BE2C (cell line): ENCODE measurements at regions not wholly inside any gene's neighbourhood (a gene's known extent, or its start where the extent isn't known, plus 50 kb on each side); places are given as distances from the start of the nearest gene placed in this dataset.

Experiments
- DNase-seq: peaks from one replicate; pipeline ENCODE4 v3.0.0-alpha.2; 2020
- H3K27me3 ChIP-seq: fragments of 250-450 bp; sonication (Bioruptor Pico); 2 replicates; pipeline ENCODE4 v1.5.1; 2020; ENCODE audit warnings: mild to moderate bottlenecking
- H3K36me3 ChIP-seq: fragments of 250-450 bp; sonication (Bioruptor Pico); 2 replicates; pipeline ENCODE4 v1.5.1; 2020; ENCODE audit warnings: mild to moderate bottlenecking
- H3K4me1 ChIP-seq: fragments of 250-450 bp; sonication (Bioruptor Pico); 2 replicates; pipeline ENCODE4 v1.5.1; 2020
- H3K4me3 ChIP-seq: 2 replicates; pipeline ENCODE4 v1.5.1; 2011; ENCODE audit warnings: low read depth, low read length
- H3K9me3 ChIP-seq: fragments of 250-450 bp; sonication (Bioruptor Pico); 2 replicates; pipeline ENCODE4 v1.5.1; 2020
- TF ChIP-seq, protein P1 (sequence below): IDR thresholded peaks from 2 replicates; pipeline ENCODE4 v1.5.1; 2012; ENCODE audit warnings: mild to moderate bottlenecking, low read depth, low read length

DNA sequence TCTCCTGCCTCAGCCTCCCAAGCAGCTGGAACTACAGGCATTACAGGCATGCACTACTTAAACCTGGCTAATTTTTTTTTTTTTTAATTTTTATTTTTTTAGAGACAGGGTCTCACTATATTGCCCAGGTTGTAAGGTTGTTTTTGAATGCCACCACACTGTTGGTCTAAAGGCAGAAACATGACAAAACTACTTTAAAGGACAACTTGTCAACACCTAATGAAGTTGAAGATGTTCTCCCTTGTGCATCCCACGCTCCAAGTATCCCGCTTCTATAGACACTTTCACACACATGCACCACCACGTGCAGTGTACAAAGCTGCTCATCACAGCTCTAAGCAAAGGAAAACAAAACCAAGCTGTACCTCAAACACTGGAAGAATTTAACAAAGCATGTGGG is 226.4 kb downstream of the FGFR2 start:
- Histone ChIP-seq H3K4me3 (no peak overlapping the region), H3K36me3 (no peaks in the 10 kb centered on the region; the same call in 1 of the 2 replicates), H3K9me3 (no peaks in the 10 kb centered on the region), H3K4me1 (no peaks in the 10 kb centered on the region), H3K27me3 (no peaks in the 10 kb centered on the region)
- TF ChIP-seq, protein P1, sequence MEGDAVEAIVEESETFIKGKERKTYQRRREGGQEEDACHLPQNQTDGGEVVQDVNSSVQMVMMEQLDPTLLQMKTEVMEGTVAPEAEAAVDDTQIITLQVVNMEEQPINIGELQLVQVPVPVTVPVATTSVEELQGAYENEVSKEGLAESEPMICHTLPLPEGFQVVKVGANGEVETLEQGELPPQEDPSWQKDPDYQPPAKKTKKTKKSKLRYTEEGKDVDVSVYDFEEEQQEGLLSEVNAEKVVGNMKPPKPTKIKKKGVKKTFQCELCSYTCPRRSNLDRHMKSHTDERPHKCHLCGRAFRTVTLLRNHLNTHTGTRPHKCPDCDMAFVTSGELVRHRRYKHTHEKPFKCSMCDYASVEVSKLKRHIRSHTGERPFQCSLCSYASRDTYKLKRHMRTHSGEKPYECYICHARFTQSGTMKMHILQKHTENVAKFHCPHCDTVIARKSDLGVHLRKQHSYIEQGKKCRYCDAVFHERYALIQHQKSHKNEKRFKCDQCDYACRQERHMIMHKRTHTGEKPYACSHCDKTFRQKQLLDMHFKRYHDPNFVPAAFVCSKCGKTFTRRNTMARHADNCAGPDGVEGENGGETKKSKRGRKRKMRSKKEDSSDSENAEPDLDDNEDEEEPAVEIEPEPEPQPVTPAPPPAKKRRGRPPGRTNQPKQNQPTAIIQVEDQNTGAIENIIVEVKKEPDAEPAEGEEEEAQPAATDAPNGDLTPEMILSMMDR: no peak
- DNase-seq: no peak

DNA sequence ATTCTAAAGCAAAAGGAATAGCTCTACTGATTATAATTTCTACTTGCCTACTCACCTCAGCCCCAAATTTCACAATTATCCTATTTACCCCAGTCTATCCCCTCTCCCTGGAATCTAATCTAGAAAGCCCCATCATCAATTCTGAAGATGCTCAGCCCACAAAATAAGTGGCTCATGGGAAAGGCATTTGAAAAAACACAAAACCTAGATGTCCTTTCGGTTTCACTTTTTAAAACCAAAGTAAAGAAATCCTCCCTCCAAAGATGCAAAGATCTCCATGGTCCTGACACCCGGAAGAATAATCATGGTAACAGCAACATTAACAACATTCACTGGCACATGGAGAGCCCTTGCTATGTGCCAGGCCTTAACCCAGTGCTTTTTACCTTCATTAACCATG is 224.8 kb downstream of the FGFR2 start:
- H3K9me3 ChIP-seq: no peaks in the 10 kb centered on the region
- no peak overlapping the region for H3K4me3 ChIP-seq
- H3K27me3 ChIP-seq: no peaks in the 10 kb centered on the region
- H3K4me1 ChIP-seq: peaks cover 1% of the 10 kb centered on the region; the same call in 1 of the 2 replicates
- TF ChIP-seq, protein P1: no peak
- no peak for DNase-seq
- H3K36me3 ChIP-seq: no peaks in the 10 kb centered on the region; the same call in 1 of the 2 replicates

DNA sequence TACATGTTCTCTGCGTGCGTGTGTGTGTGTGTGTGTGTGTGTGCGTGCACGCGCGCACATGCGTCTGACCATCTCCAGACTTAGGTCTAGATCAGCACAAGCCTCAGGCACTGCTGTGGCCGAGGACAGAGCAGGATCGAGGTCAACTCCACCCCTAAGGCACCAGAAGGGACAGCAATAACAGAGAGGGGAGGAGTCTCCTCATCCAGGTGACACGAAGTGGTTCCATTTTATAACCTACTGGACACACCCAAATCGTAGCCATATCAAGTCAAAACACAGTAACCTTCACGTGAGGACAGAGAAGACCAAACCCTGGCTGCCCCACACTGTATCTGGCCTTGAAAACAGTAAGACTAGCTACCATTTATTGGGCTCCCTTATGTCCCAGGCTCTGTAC is 224.1 kb downstream of the FGFR2 start:
- DNase-seq: no peak
- Histone ChIP-seq H3K4me1 (peaks cover 8% of the 10 kb centered on the region; the same call in 1 of the 2 replicates), H3K27me3 (no peaks in the 10 kb centered on the region), H3K4me3 (no peak overlapping the region), H3K9me3 (no peaks in the 10 kb centered on the region), H3K36me3 (no peaks in the 10 kb centered on the region; the same call in 1 of the 2 replicates)
- TF ChIP-seq, protein P1: no peak

DNA sequence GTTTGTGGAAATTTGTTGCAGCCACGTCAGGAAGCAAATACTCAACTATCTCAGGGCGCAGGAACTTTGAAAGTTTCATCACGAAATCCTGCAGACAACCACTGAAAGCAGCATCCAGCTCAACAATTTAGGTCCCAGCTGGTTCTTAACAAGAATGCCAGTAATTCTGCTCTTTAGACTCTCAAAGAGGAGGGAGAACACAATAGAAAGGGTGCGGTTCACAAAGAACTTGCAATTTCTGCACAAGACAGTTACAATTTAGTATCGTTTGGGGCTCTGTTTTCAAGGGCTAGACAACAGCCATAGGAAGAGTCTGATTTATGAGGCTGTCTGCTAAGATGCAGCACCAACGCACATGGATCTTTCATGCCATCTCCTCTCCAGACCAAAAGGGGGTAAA is 223.1 kb downstream of the FGFR2 start:
- TF ChIP-seq, protein P1: no peak
- no peak for DNase-seq

DNA sequence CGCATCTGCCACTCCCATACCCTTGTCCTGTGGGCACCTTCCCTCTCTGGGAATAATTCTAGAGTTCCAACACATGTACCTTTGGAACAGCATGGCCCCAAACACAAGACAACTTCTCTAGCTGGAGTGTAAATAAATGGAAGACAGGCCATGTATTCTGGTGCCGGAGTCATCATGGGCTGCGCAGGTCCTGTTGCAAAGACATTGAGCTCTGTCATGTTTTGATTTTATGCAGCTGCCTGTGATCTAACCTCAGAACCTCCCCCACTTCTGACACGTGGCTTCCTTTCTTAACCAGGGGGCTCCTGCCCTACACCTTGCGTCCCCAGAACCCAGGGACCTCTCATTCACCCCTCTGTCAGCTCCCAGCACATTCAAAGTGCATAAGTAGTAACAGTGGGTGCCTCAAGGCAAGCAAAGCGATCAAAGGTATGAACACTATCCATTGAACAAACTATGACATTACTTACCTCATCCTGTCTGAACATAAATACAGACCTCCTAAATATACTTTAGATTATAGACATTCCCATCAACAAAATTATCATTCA is 219.9 kb downstream of the FGFR2 start:
- H3K27me3 ChIP-seq: no peaks in the 10 kb centered on the region
- TF ChIP-seq, protein P1: no peak
- peaks cover 18% of the 10 kb centered on the region for H3K4me1 ChIP-seq
- no peak for DNase-seq
- H3K36me3 ChIP-seq: no peaks in the 10 kb centered on the region; the same call in 1 of the 2 replicates
- H3K4me3 ChIP-seq: no peak overlapping the region
- no peaks in the 10 kb centered on the region for H3K9me3 ChIP-seq

More for the DNA sequence above, 223.1 kb downstream of the FGFR2 start:
- H3K27me3 ChIP-seq: no peaks in the 10 kb centered on the region
- no peaks in the 10 kb centered on the region for H3K9me3 ChIP-seq
- no peaks in the 10 kb centered on the region; the same call in 1 of the 2 replicates for H3K36me3 ChIP-seq
- peaks cover 14% of the 10 kb centered on the region; the same call in 1 of the 2 replicates for H3K4me1 ChIP-seq
- no peak overlapping the region for H3K4me3 ChIP-seq

DNA sequence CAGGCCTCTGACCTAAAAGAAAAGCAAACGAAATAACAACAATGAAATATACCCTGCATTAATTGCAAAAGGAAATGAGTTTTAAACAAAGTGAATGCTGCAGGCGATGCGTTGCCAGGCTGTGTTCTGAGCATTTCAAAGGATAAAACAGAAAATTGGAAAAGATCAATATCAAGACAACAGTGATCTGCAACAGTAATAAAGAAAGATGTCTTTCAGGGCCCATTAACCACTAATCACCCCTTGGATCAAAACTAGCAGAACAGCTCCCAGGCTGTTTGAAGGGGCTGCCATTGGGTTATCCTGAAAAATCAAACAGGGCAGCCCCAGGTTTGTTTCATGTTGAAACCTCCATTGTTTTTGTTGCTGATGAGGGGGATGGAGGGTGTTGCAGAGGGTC is 219.2 kb downstream of the FGFR2 start:
- H3K9me3 ChIP-seq: no peaks in the 10 kb centered on the region
- peaks cover 18% of the 10 kb centered on the region for H3K4me1 ChIP-seq
- DNase-seq: no peak
- no peaks in the 10 kb centered on the region; the same call in 1 of the 2 replicates for H3K36me3 ChIP-seq
- TF ChIP-seq, protein P1: no peak
- no peaks in the 10 kb centered on the region for H3K27me3 ChIP-seq
- H3K4me3 ChIP-seq: no peak overlapping the region
